ENCODE measurements at regions not wholly inside any gene's neighbourhood (a gene's known extent, or its start where the extent isn't known, plus 50 kb on each side); places are given as distances from the start of the nearest gene placed in this dataset.

DNA sequence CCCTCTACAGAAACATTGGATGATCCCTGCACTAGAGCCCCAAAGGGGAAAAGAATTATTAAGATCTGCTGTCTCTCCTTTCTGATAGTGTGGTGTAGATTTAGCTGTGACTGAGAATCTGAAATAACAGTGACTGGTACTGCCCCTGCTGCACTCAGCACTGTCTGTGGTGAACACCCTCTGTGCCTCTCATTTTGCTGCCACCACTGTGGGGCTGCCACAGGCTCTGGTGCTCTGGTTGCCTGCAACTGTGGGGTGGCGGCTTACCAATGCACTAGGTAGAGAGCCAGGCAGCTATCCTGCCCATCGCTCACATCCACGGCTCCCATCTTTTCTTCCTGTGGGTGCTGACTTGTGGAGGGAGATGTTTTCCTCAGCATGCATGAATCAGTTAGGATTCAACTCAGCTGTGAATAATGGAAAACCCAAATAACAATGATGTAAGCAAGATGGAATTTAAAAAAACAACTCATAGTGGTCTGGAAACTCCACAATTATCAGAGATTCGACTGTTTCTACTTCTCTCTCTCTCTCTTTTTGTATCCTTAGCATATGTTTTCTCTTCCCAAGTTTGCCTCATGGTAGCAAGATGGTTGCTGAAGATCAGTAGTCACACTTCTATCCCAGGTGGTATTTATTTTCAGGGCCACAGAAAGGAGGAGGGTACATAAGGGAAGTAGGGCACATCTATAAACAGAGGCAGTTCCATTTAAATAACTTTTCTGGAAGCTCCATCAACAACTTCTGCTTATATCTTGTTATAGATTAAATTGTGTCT lies 99.8 kb upstream of the DAP start:
- TF ChIP-seq CTCF (IDR thresholded peaks at IDR 0.05; ENCODE audit: low read depth, low read length, poor library complexity, severe bottlenecking), result no peak
- no peak for TF ChIP-seq EZH2phosphoT487 (IDR thresholded peaks at IDR 0.05; ENCODE audit: borderline replicate concordance, low read length)
